T-cell (primary cell): ENCODE measurements at regions not wholly inside any gene's neighbourhood (a gene's known extent, or its start where the extent isn't known, plus 50 kb on each side); places are given as distances from the start of the nearest gene placed in this dataset.

ENCODE experiments used
- ATAC-seq, 4 experiments: fragments of 200-7000 bp in 3 of 4; fragments of 150-1000 bp in 1 of 4; cut with Tn5 transposase; replicated peaks in 1 of 4; 1 replicate in 3 of 4; 2 replicates in 1 of 4; pipeline ENCODE4 v1.10.0; 2021; ENCODE audit warnings: moderate library complexity in 3 of 4, mild to moderate bottlenecking in 2 of 4, moderate number of reproducible peaks in 1 of 4
- CTCF ChIA-PET, 2 donors: fragments of 300-600 bp; sonication (Branson Sonifier 250); formaldehyde crosslinking; loops; one replicate each; lab custom pipeline; 2022; ENCODE audit warnings: antibody characterized with exemption in 2 of 2; lab: Charles Lee
- POLR2A ChIA-PET, 2 donors: fragments of 300-600 bp; sonication (Branson Sonifier 250); formaldehyde crosslinking; loops; one replicate each; lab custom pipeline; 2022; ENCODE audit warnings: antibody characterized with exemption in 2 of 2; lab: Charles Lee
- DNase-seq, 35 experiments: peaks; one replicate each; pipeline versions ENCODE4 v3.0.0 to v3.0.0-alpha.2; 2013 to 2023
- H3K27ac ChIP-seq: one replicate; pipeline ENCODE4 v1.5.1; 2013; ENCODE audit warnings: low read length
- H3K27me3 ChIP-seq, 2 experiments: replicated peaks in 1 of 2; 1 replicate in 1 of 2; 2 replicates in 1 of 2; pipeline versions ENCODE4 v1.6.1 to v1.7.0; 2013; ENCODE audit warnings: low read length in 1 of 2, mixed read lengths in 1 of 2; ENCODE audit not compliant: control insufficient read depth in 2 of 2, insufficient read depth in 2 of 2; ENCODE audit errors: extremely low read depth in 1 of 2
- H3K36me3 ChIP-seq, 2 donors: 1 replicate in 1 of 2; 2 replicates in 1 of 2; pipeline versions ENCODE4 v1.6.1 to v1.7.0; 2013; ENCODE audit warnings: low read length in 1 of 2; ENCODE audit not compliant: control insufficient read depth in 2 of 2, insufficient read depth in 1 of 2; ENCODE audit errors: extremely low read depth in 1 of 2
- H3K4me1 ChIP-seq, 2 experiments: 1 replicate in 1 of 2; 2 replicates in 1 of 2; pipeline versions ENCODE4 v1.6.1 to v1.7.0; 2013; ENCODE audit warnings: low read length in 2 of 2, mixed read lengths in 1 of 2; ENCODE audit not compliant: insufficient read depth in 2 of 2, control insufficient read depth in 1 of 2; ENCODE audit errors: extremely low read depth in 1 of 2
- H3K4me3 ChIP-seq, 2 donors: 1 replicate in 1 of 2; 2 replicates in 1 of 2; pipeline versions ENCODE4 v1.5.1 to v1.7.0; 2013; ENCODE audit warnings: mild to moderate bottlenecking in 2 of 2, low read length in 1 of 2, moderate library complexity in 1 of 2; ENCODE audit not compliant: control insufficient read depth in 1 of 2; ENCODE audit errors: extremely low read depth in 1 of 2
- H3K9me3 ChIP-seq: 2 replicates; pipeline ENCODE4 v1.7.0; 2013
- H3K27ac Mint-ChIP-seq, 2 donors: one replicate each; pipeline ENCODE4 v1.8.0; 2020 to 2021; ENCODE audit warnings: mild to moderate bottlenecking in 2 of 2, mixed read lengths in 2 of 2
- H3K27me3 Mint-ChIP-seq, 2 donors: one replicate each; pipeline ENCODE4 v1.8.0; 2021 to 2022; ENCODE audit warnings: mixed read lengths in 2 of 2
- H3K36me3 Mint-ChIP-seq: one replicate; pipeline ENCODE4 v1.8.0; 2021; ENCODE audit warnings: mixed read lengths
- H3K4me1 Mint-ChIP-seq, 3 donors: one replicate each; pipeline ENCODE4 v1.8.0; 2020 to 2022; ENCODE audit warnings: mixed read lengths in 3 of 3, mild to moderate bottlenecking in 1 of 3
- H3K4me3 Mint-ChIP-seq, 3 donors: one replicate each; pipeline ENCODE4 v1.8.0; 2020 to 2022; ENCODE audit warnings: mild to moderate bottlenecking in 3 of 3, mixed read lengths in 3 of 3, moderate library complexity in 3 of 3
- H3K9me3 Mint-ChIP-seq, 3 donors: one replicate each; pipeline ENCODE4 v1.8.0; 2020 to 2022; ENCODE audit warnings: mixed read lengths in 3 of 3
- WGBS: methylation state at CpG from one replicate; pipeline ENCODE4 v1.1.5; 2013; ENCODE audit warnings: missing lambda C conversion rate; ENCODE audit not compliant: insufficient coverage; 5-methylcytosine and 5-hydroxymethylcytosine counted together

- Histone ChIP-seq H3K9me3 (no peaks in the 10 kb centered on the region), H3K4me1 (no peaks in the 10 kb centered on the region), H3K36me3 (no peaks in the 10 kb centered on the region), H3K27ac (no peak overlapping the region), H3K27me3 (peaks cover 4 to 7% of the 10 kb centered on the region in 2 experiments), H3K4me3 (no peak overlapping the region)
- Mint-ChIP-seq H3K27ac (no peak overlapping the region), H3K36me3 (no peaks in the 10 kb centered on the region), H3K9me3 (no peaks in the 10 kb centered on the region), H3K4me3 (no peak overlapping the region), H3K27me3 (peaks cover 10 to 19% of the 10 kb centered on the region in 2 donors), H3K4me1 (no peaks in the 10 kb centered on the region)
- ATAC-seq (no peak), DNase-seq (no peak)
- ChIA-PET POLR2A (no interaction called here), CTCF (no interaction called here)
- WGBS = no CpG with 5 or more reads among the region's 1 CpG
Observed at GRCh38 chr2:30040147-30040546, 106.7 kb upstream of the YPEL5 start.

- H3K27ac Mint-ChIP-seq = no peak overlapping the region
- H3K27ac ChIP-seq = no peak overlapping the region
- H3K9me3 ChIP-seq = no peaks in the 10 kb centered on the region
- WGBS = 80% methylated on average over 2 of the region's 5 CpGs
- ATAC-seq = no peak
- ChIA-PET CTCF (no interaction called here), POLR2A (no interaction called here)
- no peak overlapping the region for H3K4me3 Mint-ChIP-seq
- DNase-seq = no peak
- no peaks in the 10 kb centered on the region for H3K4me1 ChIP-seq
- no peaks in the 10 kb centered on the region for H3K4me1 Mint-ChIP-seq
- no peaks in the 10 kb centered on the region for H3K36me3 Mint-ChIP-seq
- H3K27me3 Mint-ChIP-seq = peaks cover 14 to 15% of the 10 kb centered on the region in 2 donors
- H3K27me3 ChIP-seq = peaks cover 4 to 6% of the 10 kb centered on the region in 2 experiments
- H3K36me3 ChIP-seq = no peaks in the 10 kb centered on the region
- no peak overlapping the region for H3K4me3 ChIP-seq
- H3K9me3 Mint-ChIP-seq = no peaks in the 10 kb centered on the region
Observed at GRCh38 chr2:30041884-30042283, 104.9 kb upstream of the YPEL5 start.

- Mint-ChIP-seq H3K9me3 (no peaks in the 10 kb centered on the region), H3K27ac (no peak overlapping the region), H3K4me1 (no peaks in the 10 kb centered on the region), H3K36me3 (no peaks in the 10 kb centered on the region), H3K4me3 (no peak overlapping the region), H3K27me3 (peaks cover 21 to 27% of the 10 kb centered on the region in 2 donors)
- no peak for DNase-seq
- Histone ChIP-seq H3K27ac (no peak overlapping the region), H3K9me3 (no peaks in the 10 kb centered on the region), H3K4me1 (no peaks in the 10 kb centered on the region), H3K36me3 (no peaks in the 10 kb centered on the region), H3K27me3 (peaks cover 4% of the 10 kb centered on the region in 2 experiments), H3K4me3 (no peak overlapping the region)
- 83% methylated on average over 1 of the region's 2 CpGs for WGBS
- ChIA-PET POLR2A (no interaction called here), CTCF (interaction anchor here in 1 of 2 donors (0.5 kb wide), 1 partner anchor 193 kb away, joined by 3 read pairs; no protein-coding TSS in a partner anchor)
- ATAC-seq = no peak
Observed at GRCh38 chr2:30046396-30046795, 100.4 kb upstream of the YPEL5 start.

GRCh38 chr2:30046979-30047378 is 99.8 kb upstream of the YPEL5 start:
- H3K9me3 ChIP-seq = no peaks in the 10 kb centered on the region
- Mint-ChIP-seq H3K9me3 (no peaks in the 10 kb centered on the region), H3K27me3 (peaks cover 21 to 31% of the 10 kb centered on the region in 2 donors), H3K4me3 (no peak overlapping the region), H3K27ac (no peak overlapping the region), H3K36me3 (no peaks in the 10 kb centered on the region), H3K4me1 (no peaks in the 10 kb centered on the region)
- no peak overlapping the region for H3K4me3 ChIP-seq
- ATAC-seq (no peak), DNase-seq (no peak)
- peaks cover 2 to 4% of the 10 kb centered on the region in 2 experiments for H3K27me3 ChIP-seq
- WGBS = 56% methylated on average over 2 of the region's 3 CpGs
- ChIA-PET POLR2A (no interaction called here), CTCF (no interaction called here)
- H3K4me1 ChIP-seq = no peaks in the 10 kb centered on the region
- no peak overlapping the region for H3K27ac ChIP-seq
- no peaks in the 10 kb centered on the region for H3K36me3 ChIP-seq

- DNase-seq (no peak), ATAC-seq (no peak)
- no peaks in the 10 kb centered on the region for H3K9me3 Mint-ChIP-seq
- peaks cover 25 to 41% of the 10 kb centered on the region in 2 donors for H3K27me3 Mint-ChIP-seq
- H3K27ac ChIP-seq = no peak overlapping the region
- no peak overlapping the region for H3K4me3 ChIP-seq
- no peaks in the 10 kb centered on the region for H3K36me3 ChIP-seq
- POLR2A ChIA-PET = no interaction called here
- CTCF ChIA-PET = no interaction called here
- no peaks in the 10 kb centered on the region for H3K4me1 Mint-ChIP-seq
- H3K4me1 ChIP-seq = no peaks in the 10 kb centered on the region
- no peaks in the 10 kb centered on the region for H3K36me3 Mint-ChIP-seq
- H3K9me3 ChIP-seq = no peaks in the 10 kb centered on the region
- peaks cover 2 to 4% of the 10 kb centered on the region in 2 experiments for H3K27me3 ChIP-seq
- no CpG with 5 or more reads among the region's 8 CpGs for WGBS
- no peak overlapping the region for H3K27ac Mint-ChIP-seq
- H3K4me3 Mint-ChIP-seq = no peak overlapping the region
Observed at GRCh38 chr2:30048636-30049175, 98.1 kb upstream of the YPEL5 start.

- CTCF ChIA-PET = no interaction called here
- Mint-ChIP-seq H3K27me3 (peaks cover 27 to 37% of the 10 kb centered on the region in 2 donors), H3K27ac (no peak overlapping the region), H3K9me3 (no peaks in the 10 kb centered on the region), H3K36me3 (no peaks in the 10 kb centered on the region), H3K4me3 (no peak overlapping the region), H3K4me1 (no peaks in the 10 kb centered on the region)
- WGBS = no CpG with 5 or more reads among the region's 2 CpGs
- Histone ChIP-seq H3K27me3 (peaks cover 0 to 15% of the 10 kb centered on the region in 2 experiments), H3K4me1 (no peaks in the 10 kb centered on the region), H3K4me3 (no peak overlapping the region), H3K27ac (no peak overlapping the region), H3K36me3 (no peaks in the 10 kb centered on the region), H3K9me3 (no peaks in the 10 kb centered on the region)
- DNase-seq (no peak), ATAC-seq (no peak)
- POLR2A ChIA-PET = no interaction called here
Observed at GRCh38 chr2:30055548-30055947, 91.3 kb upstream of the YPEL5 start.

- Mint-ChIP-seq H3K4me1 (no peaks in the 10 kb centered on the region), H3K27ac (no peak overlapping the region), H3K36me3 (peaks cover 2% of the 10 kb centered on the region), H3K9me3 (peaks cover 12 to 36% (median 22%) of the 10 kb centered on the region in 3 donors), H3K27me3 (peaks cover 32 to 41% of the 10 kb centered on the region in 2 donors), H3K4me3 (no peak overlapping the region)
- ChIA-PET POLR2A (no interaction called here), CTCF (no interaction called here)
- no peak for ATAC-seq
- H3K27ac ChIP-seq = no peak overlapping the region
- no peaks in the 10 kb centered on the region for H3K36me3 ChIP-seq
- no peaks in the 10 kb centered on the region for H3K9me3 ChIP-seq
- H3K4me1 ChIP-seq = no peaks in the 10 kb centered on the region
- 59% methylated on average over 5 of the region's 5 CpGs for WGBS
- no peak overlapping the region for H3K4me3 ChIP-seq
- peaks cover 0 to 25% of the 10 kb centered on the region in 2 experiments for H3K27me3 ChIP-seq
- no peak for DNase-seq
Observed at GRCh38 chr2:30060562-30060961, 86.2 kb upstream of the YPEL5 start.
